RWPE2 (cell line): ENCODE measurements at regions not wholly inside any gene's neighbourhood (a gene's known extent, or its start where the extent isn't known, plus 50 kb on each side); places are given as distances from the start of the nearest gene placed in this dataset.

Experiments used
- ATAC-seq: fragments of 200-7000 bp; cut with Tn5 transposase; 3 replicates; pipeline ENCODE4 v1.9.1; 2021; ENCODE audit warnings: low read depth
- DNase-seq: peaks from one replicate; pipeline ENCODE4 v3.0.0-alpha.2; 2020; ENCODE audit warnings: low spot score
- H3K27ac ChIP-seq: fragments of 450-650 bp; 2 replicates; pipeline ENCODE4 v1.5.1; 2017; ENCODE audit warnings: mild to moderate bottlenecking; ENCODE audit not compliant: poor library complexity, severe bottlenecking
- H3K27me3 ChIP-seq: fragments of 250-450 bp; sonication (Bioruptor Pico); 2 replicates; pipeline ENCODE4 v1.5.1; 2021; ENCODE audit warnings: mild to moderate bottlenecking, moderate library complexity; ENCODE audit not compliant: insufficient read depth, poor library complexity, severe bottlenecking
- H3K36me3 ChIP-seq: fragments of 250-450 bp; sonication (Bioruptor Pico); 2 replicates; pipeline ENCODE4 v1.5.1; 2020; ENCODE audit warnings: low read depth, mild to moderate bottlenecking, moderate library complexity
- H3K4me1 ChIP-seq: fragments of 250-450 bp; sonication (Bioruptor Pico); 2 replicates; pipeline ENCODE4 v1.5.1; 2021; ENCODE audit warnings: mild to moderate bottlenecking, moderate library complexity; ENCODE audit not compliant: insufficient read depth, poor library complexity, severe bottlenecking
- H3K4me3 ChIP-seq: fragments of 250-450 bp; sonication (Bioruptor Pico); 2 replicates; pipeline ENCODE4 v1.5.1; 2021; ENCODE audit warnings: mild to moderate bottlenecking, moderate library complexity; ENCODE audit not compliant: severe bottlenecking
- H3K9me3 ChIP-seq: fragments of 250-450 bp; sonication (Bioruptor Pico); 2 replicates; pipeline ENCODE4 v1.5.1; 2021; ENCODE audit warnings: mild to moderate bottlenecking, moderate library complexity; ENCODE audit not compliant: severe bottlenecking
- CTCF ChIP-seq: fragments of 450-650 bp; IDR thresholded peaks from one replicate; pipeline ENCODE4 v1.5.1; 2017; ENCODE audit warnings: mild to moderate bottlenecking, moderate library complexity; ENCODE audit not compliant: poor library complexity, severe bottlenecking

GRCh38 chr1:192927496-192927895, 118.7 kb downstream of the RGS2 start:
- H3K4me1 ChIP-seq: no peaks in the 10 kb centered on the region
- DNase-seq: no peak
- H3K27me3 ChIP-seq: no peaks in the 10 kb centered on the region
- TF ChIP-seq CTCF: no peak
- H3K9me3 ChIP-seq: no peaks in the 10 kb centered on the region
- ATAC-seq: no peak
- H3K4me3 ChIP-seq: no peak overlapping the region
- H3K27ac ChIP-seq: no peak overlapping the region
- H3K36me3 ChIP-seq: no peaks in the 10 kb centered on the region

DNA sequence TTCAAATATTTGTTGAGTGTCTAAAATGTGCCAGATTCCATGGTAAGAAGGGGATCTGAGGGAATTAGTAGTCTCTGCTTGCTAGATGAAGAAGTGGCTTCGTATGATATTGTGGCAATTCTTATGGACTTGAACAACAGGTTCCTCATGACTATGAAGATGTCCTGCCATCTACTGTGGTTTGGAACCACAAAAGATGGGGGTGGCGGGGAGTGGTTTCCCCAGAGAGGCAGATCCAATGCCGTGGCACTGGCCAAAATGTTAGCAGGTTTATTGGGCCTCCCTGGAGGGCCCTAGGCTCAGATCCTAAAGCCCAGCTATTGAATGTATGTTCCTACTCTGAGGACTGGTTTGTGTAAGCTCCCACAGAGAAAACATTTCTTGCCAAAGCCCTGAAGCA, 120.8 kb downstream of the RGS2 start:
- no peaks in the 10 kb centered on the region for H3K4me1 ChIP-seq
- no peaks in the 10 kb centered on the region for H3K9me3 ChIP-seq
- ATAC-seq: no peak
- DNase-seq: no peak
- H3K36me3 ChIP-seq: no peaks in the 10 kb centered on the region
- no peak overlapping the region for H3K4me3 ChIP-seq
- H3K27me3 ChIP-seq: no peaks in the 10 kb centered on the region
- H3K27ac ChIP-seq: no peak overlapping the region
- no peak for TF ChIP-seq CTCF

DNA sequence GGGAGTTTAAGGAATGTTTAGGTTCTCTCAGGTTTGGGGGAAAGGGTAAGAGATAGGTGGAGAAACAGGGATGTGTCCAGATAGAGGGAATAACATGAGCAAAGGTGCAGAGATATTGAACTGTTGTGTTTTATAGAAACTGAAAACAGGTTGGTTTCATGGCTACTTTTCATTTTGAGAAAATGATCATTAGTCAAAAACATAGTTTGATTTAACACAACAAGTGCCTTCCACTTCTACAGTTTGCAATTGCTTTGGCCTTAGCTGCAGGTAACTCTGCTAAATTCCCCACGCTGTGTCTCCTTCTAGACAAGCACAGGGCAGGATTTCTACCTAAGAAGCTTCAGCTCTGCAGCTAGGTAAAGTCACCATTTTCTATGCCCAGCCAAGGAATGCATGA, 124.9 kb downstream of the RGS2 start:
- Histone ChIP-seq H3K9me3 (no peaks in the 10 kb centered on the region), H3K36me3 (no peaks in the 10 kb centered on the region), H3K4me3 (no peak overlapping the region), H3K27ac (no peak overlapping the region), H3K27me3 (no peaks in the 10 kb centered on the region), H3K4me1 (no peaks in the 10 kb centered on the region)
- no peak for TF ChIP-seq CTCF
- DNase-seq: no peak
- ATAC-seq: no peak

DNA sequence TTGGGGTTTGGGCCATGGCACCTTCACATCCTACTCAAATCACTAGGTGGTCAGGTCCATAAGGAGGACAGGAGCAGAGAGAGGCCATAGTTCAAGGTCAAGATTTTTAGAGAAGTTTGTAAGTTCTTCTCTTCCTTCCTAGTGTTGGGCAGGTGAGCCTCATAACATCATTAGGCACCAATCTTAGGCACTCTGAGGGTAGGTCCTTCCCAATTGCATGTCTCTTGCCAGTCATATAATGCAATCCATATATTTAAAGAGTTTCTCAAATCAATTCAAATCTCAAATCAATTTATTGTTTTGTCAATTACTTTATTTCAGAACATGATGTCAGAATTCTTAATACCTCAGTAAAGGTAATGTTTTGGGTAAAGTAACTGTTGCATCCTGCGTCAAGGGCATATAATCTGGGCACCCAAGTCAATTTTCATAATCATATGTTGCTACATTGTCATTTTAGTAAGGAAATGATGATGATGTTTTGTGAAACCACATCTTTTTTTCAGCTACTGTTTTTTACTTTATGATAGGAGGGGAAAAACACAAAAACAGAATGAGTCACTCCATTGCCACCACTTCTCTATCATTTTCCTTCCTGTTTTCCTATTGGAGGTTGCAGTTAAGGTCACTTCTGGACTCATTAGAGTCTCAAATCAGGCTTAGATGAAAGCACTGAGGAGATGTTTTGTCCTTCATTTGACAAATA, 122.7 kb downstream of the UCHL5 start:
- Histone ChIP-seq H3K27me3 (no peaks in the 10 kb centered on the region), H3K4me1 (no peaks in the 10 kb centered on the region), H3K36me3 (peaks cover 4% of the 10 kb centered on the region; the same call in 1 of the 2 replicates), H3K9me3 (peaks cover 5% of the 10 kb centered on the region), H3K4me3 (no peak overlapping the region), H3K27ac (no peak overlapping the region)
- no peak for TF ChIP-seq CTCF
- no peak for ATAC-seq
- DNase-seq: no peak

DNA sequence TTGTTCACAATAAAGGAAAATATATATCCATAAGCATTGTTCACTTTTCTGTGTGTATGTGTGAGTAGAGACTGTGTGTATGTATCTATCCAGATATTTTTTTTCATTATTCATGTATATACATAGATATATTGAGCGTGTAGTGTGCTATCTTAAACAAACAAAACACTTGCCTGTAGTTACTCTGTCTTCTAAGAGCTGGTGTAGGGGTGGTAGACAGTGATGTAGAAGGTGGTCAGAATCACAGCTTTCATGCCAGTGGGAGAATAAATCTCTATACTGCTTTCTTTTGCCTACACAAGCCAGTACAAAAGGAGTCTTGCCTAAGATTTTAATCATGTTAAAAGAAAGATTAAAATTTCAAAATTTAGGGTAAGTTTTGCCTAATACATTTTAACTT, 122.0 kb downstream of the UCHL5 start:
- TF ChIP-seq CTCF: no peak
- no peaks in the 10 kb centered on the region for H3K4me1 ChIP-seq
- ATAC-seq: no peak
- DNase-seq: no peak
- no peak overlapping the region for H3K27ac ChIP-seq
- H3K36me3 ChIP-seq: peaks cover 4% of the 10 kb centered on the region; the same call in 1 of the 2 replicates
- H3K9me3 ChIP-seq: peaks cover 5% of the 10 kb centered on the region
- H3K27me3 ChIP-seq: no peaks in the 10 kb centered on the region
- no peak overlapping the region for H3K4me3 ChIP-seq
